Keratinocyte (primary cell): ENCODE measurements at regions not wholly inside any gene's neighbourhood (a gene's known extent, or its start where the extent isn't known, plus 50 kb on each side); places are given as distances from the start of the nearest gene placed in this dataset.

Source experiments
- DNase-seq: peaks from one replicate; pipeline ENCODE4 v3.0.0-alpha.2; 2011; ENCODE audit warnings: low read depth, missing footprints, low spot score
- FAIRE-seq: peaks from 2 replicates; lab custom pipeline; 2011; peaks lifted over from hg19 to GRCh38; lab: Jason Lieb, UNC
- H2AFZ ChIP-seq: 2 replicates; pipeline ENCODE4 v1.6.0; 2012; ENCODE audit warnings: low read length, control low read depth, inconsistent platforms; ENCODE audit not compliant: control insufficient read depth
- H3K27ac ChIP-seq: 2 replicates; pipeline ENCODE4 v1.5.1; 2011; ENCODE audit warnings: low read length; ENCODE audit not compliant: control insufficient read depth, insufficient read depth
- H3K27me3 ChIP-seq: 3 replicates; pipeline ENCODE4 v1.6.0; 2011; ENCODE audit warnings: low read length; ENCODE audit not compliant: control insufficient read depth, insufficient read depth; ENCODE audit errors: extremely low read depth
- H3K36me3 ChIP-seq, 2 experiments: 2 replicates in 1 of 2; 3 replicates in 1 of 2; pipeline ENCODE4 v1.5.1; 2011; ENCODE audit warnings: low read length in 2 of 2, mild to moderate bottlenecking in 1 of 2; ENCODE audit not compliant: control insufficient read depth in 2 of 2, insufficient read depth in 2 of 2; ENCODE audit errors: extremely low read depth in 1 of 2
- H3K4me1 ChIP-seq: 3 replicates; pipeline ENCODE4 v1.5.1; 2011; ENCODE audit warnings: low read length; ENCODE audit not compliant: control insufficient read depth, insufficient read depth; ENCODE audit errors: extremely low read depth
- H3K4me2 ChIP-seq: 3 replicates; pipeline ENCODE4 v1.6.0; 2011; ENCODE audit warnings: low read depth, low read length; ENCODE audit not compliant: control insufficient read depth, insufficient read depth; ENCODE audit errors: extremely low read depth
- H3K4me3 ChIP-seq, 3 experiments: fragments of 200-600 bp in 1 of 3; sonication (generic) in 1 of 3; 2 replicates in 2 of 3; 3 replicates in 1 of 3; pipeline ENCODE4 v1.5.1; 2011 to 2016; ENCODE audit warnings: low read length in 3 of 3, mild to moderate bottlenecking in 3 of 3, control low read depth in 2 of 3, inconsistent platforms in 1 of 3, low read depth in 1 of 3, mixed read lengths in 1 of 3, mixed run types in 1 of 3, moderate library complexity in 1 of 3; ENCODE audit not compliant: control insufficient read depth in 2 of 3, insufficient read depth in 2 of 3; ENCODE audit errors: extremely low read depth in 1 of 3
- H3K79me2 ChIP-seq: 2 replicates; pipeline ENCODE4 v1.6.0; 2012; ENCODE audit warnings: low read length; ENCODE audit not compliant: control insufficient read depth, insufficient read depth
- H3K9ac ChIP-seq: 3 replicates; pipeline ENCODE4 v1.6.0; 2011; ENCODE audit warnings: low read length; ENCODE audit not compliant: control insufficient read depth, insufficient read depth; ENCODE audit errors: extremely low read depth
- H3K9me1 ChIP-seq: 3 replicates; pipeline ENCODE4 v1.6.0; 2011; ENCODE audit warnings: low read length; ENCODE audit not compliant: control insufficient read depth, insufficient read depth; ENCODE audit errors: extremely low read depth
- H3K9me3 ChIP-seq: 2 replicates; pipeline ENCODE4 v1.5.1; 2012; ENCODE audit warnings: low read depth, low read length; ENCODE audit not compliant: control insufficient read depth
- H4K20me1 ChIP-seq: 3 replicates; pipeline ENCODE4 v1.6.0; 2011; ENCODE audit warnings: low read length; ENCODE audit not compliant: control insufficient read depth, insufficient read depth; ENCODE audit errors: extremely low read depth
- EZH2 ChIP-seq: IDR thresholded peaks from one replicate; pipeline ENCODE4 v1.6.1; 2012; ENCODE audit warnings: inconsistent platforms, mild to moderate bottlenecking, low read length, moderate library complexity
- dilution Hi-C: fragments of 300-500 bp; cut with MboI; formaldehyde crosslinking; loops from one replicate; pipeline ENCODE4 v1.7.0; 2020; ENCODE audit warnings: low sequenced_read_pairs; ENCODE audit not compliant: extremely low pct_ligation_motif_present
- TF ChIP-seq, protein P1 (sequence below), 3 experiments: IDR thresholded peaks in 1 of 3; conservative IDR thresholded peaks in 1 of 3; optimal IDR thresholded peaks in 1 of 3; 2 replicates in 2 of 3; 3 replicates in 1 of 3; pipeline versions ENCODE3 to v1.5.1; 2011; ENCODE audit warnings: low read length in 3 of 3, mild to moderate bottlenecking in 3 of 3, moderate library complexity in 2 of 3, control low read depth in 1 of 3, inconsistent platforms in 1 of 3; ENCODE audit not compliant: insufficient read depth in 2 of 3; ENCODE audit errors: extremely low read depth in 1 of 3

GRCh38 chr2:118442996-118443553, 354.8 kb downstream of the INSIG2 start:
- Histone ChIP-seq H3K4me3 (no peak overlapping the region), H2AFZ (no peak overlapping the region), H3K27me3 (no peaks in the 10 kb centered on the region), H3K36me3 (no peaks in the 10 kb centered on the region), H3K4me2 (no peak overlapping the region), H3K27ac (no peak overlapping the region), H3K9me1 (no peaks in the 10 kb centered on the region), H3K79me2 (no peaks in the 10 kb centered on the region), H3K9me3 (no peaks in the 10 kb centered on the region), H3K9ac (no peak overlapping the region), H4K20me1 (no peaks in the 10 kb centered on the region), H3K4me1 (no peaks in the 10 kb centered on the region)
- no peak for DNase-seq
- FAIRE-seq, result no peak
- TF ChIP-seq, protein P1, sequence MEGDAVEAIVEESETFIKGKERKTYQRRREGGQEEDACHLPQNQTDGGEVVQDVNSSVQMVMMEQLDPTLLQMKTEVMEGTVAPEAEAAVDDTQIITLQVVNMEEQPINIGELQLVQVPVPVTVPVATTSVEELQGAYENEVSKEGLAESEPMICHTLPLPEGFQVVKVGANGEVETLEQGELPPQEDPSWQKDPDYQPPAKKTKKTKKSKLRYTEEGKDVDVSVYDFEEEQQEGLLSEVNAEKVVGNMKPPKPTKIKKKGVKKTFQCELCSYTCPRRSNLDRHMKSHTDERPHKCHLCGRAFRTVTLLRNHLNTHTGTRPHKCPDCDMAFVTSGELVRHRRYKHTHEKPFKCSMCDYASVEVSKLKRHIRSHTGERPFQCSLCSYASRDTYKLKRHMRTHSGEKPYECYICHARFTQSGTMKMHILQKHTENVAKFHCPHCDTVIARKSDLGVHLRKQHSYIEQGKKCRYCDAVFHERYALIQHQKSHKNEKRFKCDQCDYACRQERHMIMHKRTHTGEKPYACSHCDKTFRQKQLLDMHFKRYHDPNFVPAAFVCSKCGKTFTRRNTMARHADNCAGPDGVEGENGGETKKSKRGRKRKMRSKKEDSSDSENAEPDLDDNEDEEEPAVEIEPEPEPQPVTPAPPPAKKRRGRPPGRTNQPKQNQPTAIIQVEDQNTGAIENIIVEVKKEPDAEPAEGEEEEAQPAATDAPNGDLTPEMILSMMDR (optimal IDR thresholded peaks at IDR 0.05 in 1 of 3, IDR thresholded peaks at IDR 0.05 in 1 of 3, conservative IDR thresholded peaks at IDR 0.05 in 1 of 3; ENCODE audit: extremely low read depth in 1 of 3, insufficient read depth in 2 of 3, low read length in 3 of 3), result no peak
- no peak for TF ChIP-seq EZH2
- dilution Hi-C loops, result no loop called here

DNA sequence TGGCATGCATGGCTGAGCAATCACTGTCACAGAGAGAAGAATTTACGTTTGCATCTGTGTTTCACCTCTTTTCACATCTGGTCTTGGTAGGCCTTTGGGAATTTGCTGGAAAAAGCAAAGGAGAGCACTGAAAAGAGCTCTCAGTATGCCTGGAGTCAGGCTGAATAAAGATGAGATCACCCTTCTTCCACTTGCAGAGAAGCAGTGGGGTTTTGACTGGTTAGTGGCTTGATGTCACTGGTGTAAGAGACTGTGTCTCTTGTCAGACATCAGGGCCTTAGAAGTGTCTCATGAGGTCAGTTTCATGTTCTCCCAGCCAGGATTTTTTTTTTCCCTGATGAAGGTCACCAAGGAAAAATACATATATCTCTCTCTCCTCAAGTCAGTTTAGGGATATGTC, 353.8 kb downstream of the INSIG2 start:
- Histone ChIP-seq H2AFZ (no peak overlapping the region), H4K20me1 (no peaks in the 10 kb centered on the region), H3K9me3 (no peaks in the 10 kb centered on the region), H3K9ac (no peak overlapping the region), H3K4me3 (no peak overlapping the region), H3K27me3 (no peaks in the 10 kb centered on the region), H3K9me1 (no peaks in the 10 kb centered on the region), H3K27ac (no peak overlapping the region), H3K4me2 (no peak overlapping the region), H3K4me1 (no peaks in the 10 kb centered on the region), H3K36me3 (no peaks in the 10 kb centered on the region), H3K79me2 (no peaks in the 10 kb centered on the region)
- DNase-seq (no peak), FAIRE-seq (no peak)
- TF ChIP-seq, protein P1 (optimal IDR thresholded peaks at IDR 0.05 in 1 of 3, IDR thresholded peaks at IDR 0.05 in 1 of 3, conservative IDR thresholded peaks at IDR 0.05 in 1 of 3; ENCODE audit: extremely low read depth in 1 of 3, insufficient read depth in 2 of 3, low read length in 3 of 3), result no peak
- TF ChIP-seq EZH2, result no peak
- dilution Hi-C loops, result no loop called here
